Thoracic aorta (tissue), 2 donors: ENCODE measurements at regions not wholly inside any gene's neighbourhood (a gene's known extent, or its start where the extent isn't known, plus 50 kb on each side); places are given as distances from the start of the nearest gene placed in this dataset.

ENCODE experiments used
- ATAC-seq: fragments of 150-250 bp; one replicate; pipeline ENCODE4 v1.8.0; 2017; ENCODE audit warnings: low read depth; ENCODE audit not compliant: insufficient number of reproducible peaks, low FRiP score
- DNase-seq: peaks from one replicate; pipeline ENCODE4 v3.0.0-alpha.2; 2020; ENCODE audit warnings: low spot score
- H3K27ac ChIP-seq, 2 donors: fragments of 200-600 bp; sonication (generic); 1 replicate in 1 of 2; 2 replicates in 1 of 2; pipeline ENCODE4 v1.5.1; 2016; ENCODE audit warnings: mild to moderate bottlenecking in 2 of 2, moderate library complexity in 2 of 2
- H3K27me3 ChIP-seq: fragments of 200-600 bp; sonication (generic); replicated peaks from 2 replicates; pipeline ENCODE4 v1.6.0; 2016; ENCODE audit warnings: mild to moderate bottlenecking; ENCODE audit not compliant: insufficient read depth
- H3K36me3 ChIP-seq: fragments of 200-600 bp; sonication (generic); one replicate; pipeline ENCODE4 v1.5.1; 2016
- H3K4me1 ChIP-seq, 2 donors: fragments of 200-600 bp; sonication (generic); 1 replicate in 1 of 2; 2 replicates in 1 of 2; pipeline versions ENCODE4 v1.5.1 to v1.6.0; 2016; ENCODE audit warnings: low read depth in 2 of 2, mild to moderate bottlenecking in 1 of 2; ENCODE audit not compliant: control insufficient read depth in 1 of 2
- H3K4me3 ChIP-seq: fragments of 200-600 bp; sonication (generic); 2 replicates; pipeline ENCODE4 v1.5.1; 2016; ENCODE audit warnings: mild to moderate bottlenecking
- H3K9me3 ChIP-seq: fragments of 200-600 bp; sonication (generic); 2 replicates; pipeline ENCODE4 v1.5.1; 2016
- TF ChIP-seq, protein P1 (sequence below): fragments of 200-600 bp; sonication (generic); IDR thresholded peaks from one replicate; pipeline ENCODE4 v1.5.1; 2019; ENCODE audit warnings: antibody characterized with exemption

DNA sequence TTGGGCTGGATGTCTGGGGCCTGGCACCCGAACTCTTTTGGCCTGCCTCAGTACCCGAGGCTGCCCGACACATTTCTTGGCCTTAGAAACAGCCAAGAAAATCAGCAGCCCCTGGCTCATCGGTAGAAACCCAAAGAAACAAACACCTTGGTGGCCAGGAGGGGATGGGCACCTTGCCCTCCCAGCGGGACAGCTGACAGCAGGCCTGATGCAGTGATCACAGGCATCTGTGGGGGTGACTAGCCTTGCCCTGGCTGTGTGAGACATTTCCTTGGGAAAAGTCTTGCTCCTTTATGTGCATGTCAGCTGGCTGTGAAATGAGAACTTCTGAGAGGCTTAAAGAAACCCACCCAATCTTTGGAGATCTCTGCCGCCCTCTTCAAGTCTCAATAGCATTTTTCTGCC is 60.9 kb downstream of the SMIM38 start:
- TF ChIP-seq, protein P1, sequence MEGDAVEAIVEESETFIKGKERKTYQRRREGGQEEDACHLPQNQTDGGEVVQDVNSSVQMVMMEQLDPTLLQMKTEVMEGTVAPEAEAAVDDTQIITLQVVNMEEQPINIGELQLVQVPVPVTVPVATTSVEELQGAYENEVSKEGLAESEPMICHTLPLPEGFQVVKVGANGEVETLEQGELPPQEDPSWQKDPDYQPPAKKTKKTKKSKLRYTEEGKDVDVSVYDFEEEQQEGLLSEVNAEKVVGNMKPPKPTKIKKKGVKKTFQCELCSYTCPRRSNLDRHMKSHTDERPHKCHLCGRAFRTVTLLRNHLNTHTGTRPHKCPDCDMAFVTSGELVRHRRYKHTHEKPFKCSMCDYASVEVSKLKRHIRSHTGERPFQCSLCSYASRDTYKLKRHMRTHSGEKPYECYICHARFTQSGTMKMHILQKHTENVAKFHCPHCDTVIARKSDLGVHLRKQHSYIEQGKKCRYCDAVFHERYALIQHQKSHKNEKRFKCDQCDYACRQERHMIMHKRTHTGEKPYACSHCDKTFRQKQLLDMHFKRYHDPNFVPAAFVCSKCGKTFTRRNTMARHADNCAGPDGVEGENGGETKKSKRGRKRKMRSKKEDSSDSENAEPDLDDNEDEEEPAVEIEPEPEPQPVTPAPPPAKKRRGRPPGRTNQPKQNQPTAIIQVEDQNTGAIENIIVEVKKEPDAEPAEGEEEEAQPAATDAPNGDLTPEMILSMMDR, result no peak
- no peaks in the 10 kb centered on the region for H3K36me3 ChIP-seq
- H3K27me3 ChIP-seq, result no peaks in the 10 kb centered on the region
- H3K4me1 ChIP-seq, result peaks cover 0 to 13% of the 10 kb centered on the region in 2 donors
- no peak for DNase-seq
- no peak for ATAC-seq
- no peak overlapping the region for H3K27ac ChIP-seq
- no peak overlapping the region for H3K4me3 ChIP-seq
- H3K9me3 ChIP-seq, result no peaks in the 10 kb centered on the region

DNA sequence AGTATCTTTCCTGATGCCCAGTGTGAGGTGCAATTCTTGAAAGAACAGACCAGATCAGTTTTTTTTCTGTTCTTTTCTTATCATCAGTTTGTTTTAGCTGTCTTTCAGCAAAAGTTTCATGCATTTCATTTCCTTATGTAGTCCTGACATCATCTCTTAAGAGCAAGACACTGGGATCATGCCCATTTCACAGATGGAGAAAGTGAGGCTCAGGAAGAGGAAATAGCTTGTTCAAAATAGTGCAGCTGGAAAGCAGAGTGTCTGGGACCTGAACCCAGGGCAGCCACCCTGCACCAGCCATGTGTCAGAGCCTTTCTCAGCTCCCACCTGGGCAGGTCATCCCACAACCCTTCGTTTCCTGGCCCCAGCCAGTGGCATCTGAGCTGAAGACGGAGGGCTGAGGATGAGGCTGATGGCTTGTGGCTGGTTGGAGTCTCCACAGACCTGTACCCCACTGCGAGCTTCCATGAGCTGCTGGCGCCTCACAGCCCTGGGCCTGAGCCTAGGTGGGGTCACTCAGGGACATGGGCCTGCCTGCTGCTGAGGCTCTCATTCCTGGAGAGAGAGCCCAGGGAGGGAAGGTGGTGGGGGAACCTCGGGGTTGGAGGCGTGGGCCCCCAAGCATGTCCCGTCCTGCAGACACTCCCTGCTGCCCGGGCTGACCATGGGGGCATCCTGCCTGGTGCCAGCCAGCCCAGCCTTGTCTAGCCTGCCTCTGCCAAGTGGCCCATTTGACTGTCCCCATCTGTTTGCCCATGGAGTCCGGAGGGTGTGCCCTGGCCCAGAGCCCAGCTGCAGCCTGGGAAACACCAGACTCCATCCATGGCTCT is 61.8 kb downstream of the SMIM38 start:
- peaks cover 0 to 13% of the 10 kb centered on the region in 2 donors for H3K4me1 ChIP-seq
- no peaks in the 10 kb centered on the region for H3K36me3 ChIP-seq
- DNase-seq (no peak), ATAC-seq (no peak)
- TF ChIP-seq, protein P1, result no peak
- no peak overlapping the region for H3K4me3 ChIP-seq
- no peaks in the 10 kb centered on the region for H3K9me3 ChIP-seq
- no peaks in the 10 kb centered on the region for H3K27me3 ChIP-seq
- H3K27ac ChIP-seq, result no peak overlapping the region

DNA sequence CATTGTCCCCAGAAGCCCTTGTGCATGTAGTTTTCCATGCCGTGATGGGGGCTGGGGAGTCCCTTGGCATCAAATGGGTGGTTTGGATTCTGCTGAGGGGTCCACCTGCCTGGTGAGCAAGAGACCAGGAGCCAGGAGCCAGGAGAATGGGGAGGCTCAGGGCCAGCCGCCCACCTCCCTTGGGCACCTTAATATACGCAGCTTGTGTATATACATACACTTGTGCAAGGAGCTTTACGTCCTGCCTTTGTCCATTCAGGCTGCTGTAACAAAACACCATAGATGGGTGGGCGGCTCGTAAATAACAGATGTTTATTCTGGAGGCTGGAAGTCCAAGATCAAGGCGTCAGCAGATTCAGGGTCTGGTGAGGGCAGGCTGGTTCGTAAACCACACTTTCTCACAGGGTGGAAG is 62.5 kb downstream of the SMIM38 start:
- DNase-seq, result no peak
- H3K9me3 ChIP-seq, result no peaks in the 10 kb centered on the region
- H3K4me3 ChIP-seq, result no peak overlapping the region
- H3K27ac ChIP-seq, result no peak overlapping the region
- H3K36me3 ChIP-seq, result no peaks in the 10 kb centered on the region
- H3K27me3 ChIP-seq, result no peaks in the 10 kb centered on the region
- no peak for ATAC-seq
- TF ChIP-seq, protein P1, result no peak
- peaks cover 0 to 13% of the 10 kb centered on the region in 2 donors for H3K4me1 ChIP-seq

DNA sequence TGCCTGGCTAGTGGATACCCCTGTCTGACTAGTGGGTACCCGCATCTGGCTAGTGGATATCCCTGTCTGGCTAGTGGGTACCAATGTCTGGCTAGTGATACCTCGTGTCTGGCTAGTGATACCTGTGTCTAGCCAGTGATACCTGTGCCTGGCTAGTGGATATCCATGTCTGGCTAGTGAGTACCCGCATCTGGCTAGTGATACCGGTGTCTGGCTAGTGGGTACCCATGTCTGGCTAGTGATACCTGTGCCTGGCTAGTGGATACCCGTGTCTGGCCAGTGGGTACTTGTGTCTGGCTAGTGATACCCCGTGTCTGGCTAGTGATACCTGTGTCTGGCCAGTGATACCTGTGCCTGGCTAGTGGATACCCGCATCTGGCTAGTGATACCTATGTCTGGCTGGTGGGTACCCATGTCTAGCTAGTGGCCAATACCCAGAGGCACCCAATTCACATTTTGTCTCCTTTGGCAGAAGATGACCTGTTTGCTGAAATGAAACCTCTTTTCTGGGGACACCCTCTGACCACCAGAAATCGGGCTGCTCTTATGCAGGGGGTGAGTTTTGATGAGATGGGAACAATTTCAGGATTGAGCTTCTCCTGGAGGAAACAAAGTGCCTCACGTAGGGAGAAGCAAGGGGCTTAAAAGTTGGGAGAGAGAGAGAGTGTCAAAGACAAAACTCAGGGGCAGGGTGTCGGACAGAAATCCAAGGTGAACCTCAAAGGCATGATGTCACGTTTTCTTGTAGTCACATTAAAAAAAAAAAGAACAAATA is 63.4 kb downstream of the SMIM38 start:
- DNase-seq (no peak), ATAC-seq (no peak)
- H3K27me3 ChIP-seq, result no peaks in the 10 kb centered on the region
- no peak overlapping the region for H3K4me3 ChIP-seq
- H3K27ac ChIP-seq, result no peak overlapping the region
- TF ChIP-seq, protein P1, result no peak
- peaks cover 0 to 13% of the 10 kb centered on the region in 2 donors for H3K4me1 ChIP-seq
- no peaks in the 10 kb centered on the region for H3K9me3 ChIP-seq
- no peaks in the 10 kb centered on the region for H3K36me3 ChIP-seq

DNA sequence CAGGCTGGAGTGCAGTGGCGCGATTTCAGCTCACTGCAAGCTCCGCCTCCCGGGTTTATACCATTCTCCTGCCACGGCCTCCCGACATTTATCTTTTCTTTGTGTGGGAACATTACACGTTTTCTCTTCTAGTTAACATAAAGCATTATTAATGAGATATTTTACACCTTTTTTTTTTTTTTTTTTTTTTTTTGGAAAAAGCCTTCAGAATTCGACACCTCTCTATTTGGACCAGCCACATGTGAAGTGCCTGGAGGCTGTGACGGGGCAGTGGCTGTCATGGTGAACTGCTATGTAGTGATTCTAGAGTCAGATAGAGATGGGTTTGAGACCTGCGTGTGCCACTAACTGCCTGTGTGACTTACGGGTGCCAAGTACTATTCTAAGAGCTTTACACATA is 64.3 kb downstream of the SMIM38 start:
- TF ChIP-seq, protein P1, result no peak
- H3K36me3 ChIP-seq, result no peaks in the 10 kb centered on the region

More for the DNA sequence above, 64.3 kb downstream of the SMIM38 start:
- no peak overlapping the region for H3K4me3 ChIP-seq
- H3K27ac ChIP-seq, result no peak overlapping the region
- no peak for DNase-seq
- H3K9me3 ChIP-seq, result no peaks in the 10 kb centered on the region
- H3K4me1 ChIP-seq, result peaks cover 0 to 13% of the 10 kb centered on the region in 2 donors
- no peak for ATAC-seq
- no peaks in the 10 kb centered on the region for H3K27me3 ChIP-seq
